ENCODE measurements at regions not wholly inside any gene's neighbourhood (a gene's known extent, or its start where the extent isn't known, plus 50 kb on each side); places are given as distances from the start of the nearest gene placed in this dataset.

DNA sequence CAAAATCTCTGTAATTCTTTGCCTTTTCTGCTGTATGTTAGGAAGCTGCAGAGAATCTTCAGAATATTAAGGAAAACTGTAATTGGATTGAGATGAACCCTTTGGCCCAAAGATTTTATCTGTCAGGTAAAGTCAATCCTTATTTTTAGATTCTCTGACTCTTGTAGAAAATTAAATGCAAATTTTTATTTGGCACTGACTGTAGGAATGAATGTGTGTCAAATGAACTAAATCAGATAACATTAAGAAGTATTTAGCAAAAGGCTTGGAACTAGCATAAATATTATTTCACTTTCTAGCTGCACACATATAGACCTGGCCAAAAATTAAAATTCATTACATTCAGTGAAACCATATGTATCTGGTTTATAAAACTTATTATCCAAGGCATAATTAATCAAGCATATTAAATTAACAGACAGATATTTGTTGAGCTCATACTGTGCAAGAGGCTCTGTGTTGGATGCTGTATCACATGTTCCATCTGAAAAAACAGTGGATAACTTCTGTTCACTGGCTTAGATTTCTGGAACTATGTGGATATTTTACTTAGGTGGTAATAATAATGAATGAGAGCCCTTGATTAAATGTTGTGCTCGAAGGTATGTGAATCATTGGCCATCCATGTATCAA, 124.8 kb downstream of the HDGFL1 start:
- Histone ChIP-seq H3K36me3 (ENCODE audit: control insufficient read depth, insufficient read depth, low read length) (no peaks in the 10 kb centered on the region), H3K27me3 (ENCODE audit: control insufficient read depth, insufficient read depth, low read length) (no peaks in the 10 kb centered on the region), H3K27ac (ENCODE audit: insufficient read depth, low read length) (no peak overlapping the region), H2AK9ac (replicated peaks; ENCODE audit: low read depth, low read length, poor library complexity) (no peak overlapping the region), H3K9ac (ENCODE audit: low read depth, low read length) (no peak overlapping the region), H3K4me1 (ENCODE audit: control insufficient read depth, insufficient read depth, low read length) (no peaks in the 10 kb centered on the region), H2AFZ (replicated peaks; ENCODE audit: low read length, poor library complexity) (no peak overlapping the region), H4K5ac (ENCODE audit: low read depth, low read length) (no peak overlapping the region), H3K4me2 (ENCODE audit: low read depth, low read length) (no peak overlapping the region), H4K20me1 (ENCODE audit: insufficient read depth, low read length) (no peaks in the 10 kb centered on the region), H3K4ac (ENCODE audit: low read depth, low read length) (no peak overlapping the region), H3K14ac (replicated peaks; ENCODE audit: low read depth, low read length) (no peak overlapping the region), H2AK5ac (ENCODE audit: low read depth, low read length) (no peak overlapping the region), H3K18ac (ENCODE audit: low read depth, low read length) (no peak overlapping the region), H2BK120ac (ENCODE audit: low read depth, low read length) (no peak overlapping the region), H4K8ac (ENCODE audit: low read depth in 2 of 2, low read length in 2 of 2) (no peak overlapping the region), H3K56ac (ENCODE audit: extremely low read depth, insufficient read depth, low read length) (no peak overlapping the region), H3K9me3 (ENCODE audit: control insufficient read depth, insufficient read depth, low read length) (no peaks in the 10 kb centered on the region), H3K9me1 (ENCODE audit: insufficient read depth, low read length) (no peaks in the 10 kb centered on the region), H2BK5ac (ENCODE audit: low read depth, low read length, poor library complexity, severe bottlenecking) (no peak overlapping the region), H3K4me3 (ENCODE audit: insufficient read depth, low read depth, low read length) (no peak overlapping the region), H2BK20ac (ENCODE audit: low read depth, low read length) (no peak overlapping the region), H3K79me1 (ENCODE audit: low read depth in 1 of 2, low read length in 2 of 2) (no peaks in the 10 kb centered on the region), H2BK15ac (ENCODE audit: low read depth, low read length) (no peak overlapping the region), H4K91ac (ENCODE audit: insufficient read depth, low read depth, low read length) (no peak overlapping the region), H3K23ac (ENCODE audit: low read depth, low read length) (no peak overlapping the region)
- CTCF ChIA-PET, result no interaction called here
- POLR2A ChIA-PET (ENCODE audit: unreplicated experiment), result no interaction called here
- no CpG with 5 or more reads among the region's 1 CpG for WGBS, 2 experiments (ENCODE audit: extremely low coverage in 2 of 2, insufficient read length in 1 of 2)
- BruUV-seq (replicated peaks), result no TSS peak
- in situ Hi-C loops (cut with MboI; ENCODE audit: low sequenced_read_pairs) (no loop called here), dilution Hi-C loops (cut with HindIII; ENCODE audit: low sequenced_read_pairs, unreplicated experiment) (no loop called here), intact Hi-C loops (cut with micrococcal nuclease) (no loop called here)
- DNase-seq (no peak), ATAC-seq (ENCODE audit: low read depth) (no peak)
- TF ChIP-seq MXI1 (IDR thresholded peaks at IDR 0.05; ENCODE audit: borderline replicate concordance, low read depth, low read length) (no peak), CHD1 (IDR thresholded peaks at IDR 0.05; ENCODE audit: low read depth, low read length) (no peak), MAZ (IDR thresholded peaks at IDR 0.05; ENCODE audit: borderline replicate concordance, low read depth, low read length) (no peak), RAD21 (IDR thresholded peaks at IDR 0.05; ENCODE audit: low read length) (no peak), NFE2L2 (IDR thresholded peaks at IDR 0.05; ENCODE audit: low read depth, low read length) (no peak), RCOR1 (IDR thresholded peaks at IDR 0.05; ENCODE audit: insufficient replicate concordance, low read length) (no peak), RFX5 (IDR thresholded peaks at IDR 0.05; ENCODE audit: low read depth, low read length) (no peak), BHLHE40 (IDR thresholded peaks at IDR 0.05; ENCODE audit: low read depth, low read length) (no peak), CEBPB (IDR thresholded peaks at IDR 0.05; ENCODE audit: low read depth, low read length) (no peak), MAFK (IDR thresholded peaks at IDR 0.05; ENCODE audit: low read depth, low read length) (no peak), POLR2A (IDR thresholded peaks at IDR 0.05; ENCODE audit: low read depth, low read length) (no peak), FOS (IDR thresholded peaks at IDR 0.05; ENCODE audit: low read depth, low read length) (no peak)
- TF ChIP-seq, protein P1, sequence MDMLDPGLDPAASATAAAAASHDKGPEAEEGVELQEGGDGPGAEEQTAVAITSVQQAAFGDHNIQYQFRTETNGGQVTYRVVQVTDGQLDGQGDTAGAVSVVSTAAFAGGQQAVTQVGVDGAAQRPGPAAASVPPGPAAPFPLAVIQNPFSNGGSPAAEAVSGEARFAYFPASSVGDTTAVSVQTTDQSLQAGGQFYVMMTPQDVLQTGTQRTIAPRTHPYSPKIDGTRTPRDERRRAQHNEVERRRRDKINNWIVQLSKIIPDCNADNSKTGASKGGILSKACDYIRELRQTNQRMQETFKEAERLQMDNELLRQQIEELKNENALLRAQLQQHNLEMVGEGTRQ (IDR thresholded peaks at IDR 0.05; ENCODE audit: low read depth, low read length), result no peak
- TF ChIP-seq, protein P2, sequence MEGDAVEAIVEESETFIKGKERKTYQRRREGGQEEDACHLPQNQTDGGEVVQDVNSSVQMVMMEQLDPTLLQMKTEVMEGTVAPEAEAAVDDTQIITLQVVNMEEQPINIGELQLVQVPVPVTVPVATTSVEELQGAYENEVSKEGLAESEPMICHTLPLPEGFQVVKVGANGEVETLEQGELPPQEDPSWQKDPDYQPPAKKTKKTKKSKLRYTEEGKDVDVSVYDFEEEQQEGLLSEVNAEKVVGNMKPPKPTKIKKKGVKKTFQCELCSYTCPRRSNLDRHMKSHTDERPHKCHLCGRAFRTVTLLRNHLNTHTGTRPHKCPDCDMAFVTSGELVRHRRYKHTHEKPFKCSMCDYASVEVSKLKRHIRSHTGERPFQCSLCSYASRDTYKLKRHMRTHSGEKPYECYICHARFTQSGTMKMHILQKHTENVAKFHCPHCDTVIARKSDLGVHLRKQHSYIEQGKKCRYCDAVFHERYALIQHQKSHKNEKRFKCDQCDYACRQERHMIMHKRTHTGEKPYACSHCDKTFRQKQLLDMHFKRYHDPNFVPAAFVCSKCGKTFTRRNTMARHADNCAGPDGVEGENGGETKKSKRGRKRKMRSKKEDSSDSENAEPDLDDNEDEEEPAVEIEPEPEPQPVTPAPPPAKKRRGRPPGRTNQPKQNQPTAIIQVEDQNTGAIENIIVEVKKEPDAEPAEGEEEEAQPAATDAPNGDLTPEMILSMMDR (conservative IDR thresholded peaks at IDR 0.05; ENCODE audit: low read depth, low read length), result no peak
- TF ChIP-seq, protein P3, sequence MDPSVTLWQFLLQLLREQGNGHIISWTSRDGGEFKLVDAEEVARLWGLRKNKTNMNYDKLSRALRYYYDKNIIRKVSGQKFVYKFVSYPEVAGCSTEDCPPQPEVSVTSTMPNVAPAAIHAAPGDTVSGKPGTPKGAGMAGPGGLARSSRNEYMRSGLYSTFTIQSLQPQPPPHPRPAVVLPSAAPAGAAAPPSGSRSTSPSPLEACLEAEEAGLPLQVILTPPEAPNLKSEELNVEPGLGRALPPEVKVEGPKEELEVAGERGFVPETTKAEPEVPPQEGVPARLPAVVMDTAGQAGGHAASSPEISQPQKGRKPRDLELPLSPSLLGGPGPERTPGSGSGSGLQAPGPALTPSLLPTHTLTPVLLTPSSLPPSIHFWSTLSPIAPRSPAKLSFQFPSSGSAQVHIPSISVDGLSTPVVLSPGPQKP (IDR thresholded peaks at IDR 0.05; ENCODE audit: borderline replicate concordance, low read depth, low read length), result no peak
